GM10266 (cell line): ENCODE measurements at regions not wholly inside any gene's neighbourhood (a gene's known extent, or its start where the extent isn't known, plus 50 kb on each side); places are given as distances from the start of the nearest gene placed in this dataset.

ENCODE experiments used
- DNase-seq: peaks from one replicate; pipeline ENCODE4 v3.0.0; 2012; ENCODE audit errors: extremely low spot score
- TF ChIP-seq, protein P1 (sequence below): IDR thresholded peaks from 2 replicates; pipeline ENCODE4 v1.5.1; 2012; ENCODE audit warnings: mild to moderate bottlenecking, low read depth; ENCODE audit not compliant: control insufficient read depth, insufficient read depth; ENCODE audit errors: missing control alignments

DNA sequence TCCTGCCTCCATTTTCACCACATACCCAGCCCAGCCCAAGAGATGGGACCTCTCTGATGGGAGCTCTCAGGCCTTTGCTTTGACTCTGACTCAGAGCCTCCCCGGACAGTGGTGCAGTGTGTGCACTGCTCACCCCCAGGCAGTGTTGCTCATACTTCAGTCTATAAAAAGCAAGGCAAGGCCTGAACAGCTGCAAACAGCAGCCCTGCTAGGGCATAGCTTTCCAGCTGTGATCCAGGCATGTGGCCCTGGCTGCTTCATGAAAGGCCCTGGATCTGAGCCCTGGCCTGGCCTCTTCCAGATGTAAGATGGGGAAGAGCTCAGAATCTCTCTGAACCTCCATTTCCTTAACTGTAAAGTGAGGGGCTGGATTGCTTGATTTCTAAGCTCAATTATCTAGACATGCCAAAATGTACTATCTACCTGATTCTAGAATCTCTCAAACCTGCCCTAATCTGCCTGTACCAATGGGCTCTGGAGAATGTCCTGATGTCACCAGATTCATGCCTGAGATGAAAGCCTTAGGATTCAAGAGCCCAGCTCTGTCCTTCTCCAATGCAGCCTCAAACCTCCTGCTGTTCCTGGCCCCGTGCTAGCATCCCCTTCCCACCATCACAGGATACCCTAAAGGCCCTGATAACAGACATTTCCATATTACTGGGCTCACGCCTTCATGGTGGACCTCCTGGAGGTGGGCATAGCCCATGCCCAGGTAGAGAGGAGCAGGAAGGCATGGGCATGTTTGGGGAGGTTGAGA lies 206.9 kb downstream of the ARL4C start:
- no peak for DNase-seq
- TF ChIP-seq, protein P1, sequence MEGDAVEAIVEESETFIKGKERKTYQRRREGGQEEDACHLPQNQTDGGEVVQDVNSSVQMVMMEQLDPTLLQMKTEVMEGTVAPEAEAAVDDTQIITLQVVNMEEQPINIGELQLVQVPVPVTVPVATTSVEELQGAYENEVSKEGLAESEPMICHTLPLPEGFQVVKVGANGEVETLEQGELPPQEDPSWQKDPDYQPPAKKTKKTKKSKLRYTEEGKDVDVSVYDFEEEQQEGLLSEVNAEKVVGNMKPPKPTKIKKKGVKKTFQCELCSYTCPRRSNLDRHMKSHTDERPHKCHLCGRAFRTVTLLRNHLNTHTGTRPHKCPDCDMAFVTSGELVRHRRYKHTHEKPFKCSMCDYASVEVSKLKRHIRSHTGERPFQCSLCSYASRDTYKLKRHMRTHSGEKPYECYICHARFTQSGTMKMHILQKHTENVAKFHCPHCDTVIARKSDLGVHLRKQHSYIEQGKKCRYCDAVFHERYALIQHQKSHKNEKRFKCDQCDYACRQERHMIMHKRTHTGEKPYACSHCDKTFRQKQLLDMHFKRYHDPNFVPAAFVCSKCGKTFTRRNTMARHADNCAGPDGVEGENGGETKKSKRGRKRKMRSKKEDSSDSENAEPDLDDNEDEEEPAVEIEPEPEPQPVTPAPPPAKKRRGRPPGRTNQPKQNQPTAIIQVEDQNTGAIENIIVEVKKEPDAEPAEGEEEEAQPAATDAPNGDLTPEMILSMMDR: no peak

DNA sequence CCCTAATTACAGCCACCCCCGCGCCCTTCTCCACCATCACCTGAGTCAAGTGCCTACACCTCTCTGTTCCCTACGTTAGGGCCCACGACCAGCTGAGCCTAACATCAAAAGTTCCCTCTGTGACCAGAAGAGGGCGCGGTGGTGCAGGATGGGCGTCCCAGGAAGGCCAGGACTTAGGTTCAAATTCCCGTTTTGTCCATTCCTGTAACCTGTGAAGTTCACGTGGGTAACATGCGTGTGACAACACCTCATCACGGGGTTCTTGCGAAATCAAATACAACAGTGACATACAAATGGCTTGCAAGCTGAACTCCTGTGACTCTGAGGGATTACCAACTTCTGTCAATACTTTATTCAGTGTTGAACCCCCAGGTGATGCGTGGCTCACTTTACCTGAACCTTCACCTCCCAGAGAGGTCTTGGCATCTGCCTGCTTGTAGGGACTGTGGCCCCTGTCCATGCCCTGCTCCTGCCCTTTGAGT lies 207.9 kb downstream of the ARL4C start:
- TF ChIP-seq, protein P1: peak; percentile 80
- peak; percentile 58 for DNase-seq

DNA sequence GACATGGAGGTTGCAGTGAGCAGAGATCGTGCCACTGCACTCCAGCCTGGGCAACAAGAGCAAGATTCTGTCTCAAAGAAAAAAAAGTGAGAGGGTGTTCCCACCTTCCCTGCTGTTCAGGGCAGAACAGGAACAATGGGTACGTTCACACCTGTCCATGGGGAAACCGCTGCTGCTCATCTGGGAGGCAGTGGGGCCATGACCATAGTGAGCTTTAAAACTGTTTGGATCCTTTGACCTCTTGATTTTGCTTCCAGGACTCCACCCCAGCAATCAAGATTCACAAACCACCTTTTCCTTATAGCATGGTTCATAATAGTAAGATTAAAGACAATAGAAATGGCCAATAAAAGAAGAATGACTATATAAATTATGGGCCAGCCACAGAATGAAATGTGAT lies 209.2 kb downstream of the ARL4C start:
- DNase-seq: no peak
- TF ChIP-seq, protein P1: no peak

DNA sequence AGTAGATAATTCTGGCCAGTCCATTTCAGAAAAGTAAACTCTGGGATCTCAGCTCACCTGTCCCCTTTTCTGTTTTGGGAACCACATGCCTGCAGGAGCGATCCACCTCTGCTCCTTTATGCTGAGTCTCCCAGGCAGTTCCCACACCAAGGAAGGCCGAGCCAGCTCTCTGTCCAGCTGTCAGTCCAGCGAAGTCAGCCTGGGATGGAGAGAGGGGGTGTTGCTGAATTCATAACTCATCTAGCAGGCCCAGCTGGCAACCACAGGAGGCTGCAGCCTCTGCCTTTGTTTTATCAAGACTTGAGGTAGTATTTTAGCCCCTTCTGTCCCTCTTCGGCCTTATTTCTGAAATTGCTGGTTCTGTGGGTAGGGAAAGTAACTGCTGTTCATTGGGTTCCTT lies 209.9 kb downstream of the ARL4C start:
- TF ChIP-seq, protein P1: no peak
- DNase-seq: no peak

DNA sequence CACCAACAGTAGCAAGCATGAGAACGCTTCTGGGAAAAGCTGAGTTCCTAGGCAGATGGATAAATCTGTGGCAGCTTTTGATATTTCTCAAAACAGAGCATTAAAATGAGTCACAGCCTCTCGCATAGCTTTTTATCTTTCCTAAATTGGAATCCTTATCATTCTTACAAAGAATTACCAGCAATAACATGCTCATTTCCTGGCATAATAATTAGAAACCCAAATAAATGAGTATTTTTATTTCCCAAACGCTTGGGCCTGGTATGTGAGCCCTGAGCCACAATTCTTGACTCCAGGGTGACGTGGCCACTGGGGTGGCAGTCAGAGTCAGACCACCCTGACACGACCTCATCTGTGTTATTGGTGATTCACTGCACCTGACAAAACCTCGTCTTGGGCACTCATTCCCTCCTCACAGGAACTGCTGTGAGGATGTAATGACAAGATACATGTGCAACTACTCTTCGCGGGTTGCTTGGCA lies 210.7 kb downstream of the ARL4C start:
- DNase-seq: no peak
- TF ChIP-seq, protein P1: no peak

DNA sequence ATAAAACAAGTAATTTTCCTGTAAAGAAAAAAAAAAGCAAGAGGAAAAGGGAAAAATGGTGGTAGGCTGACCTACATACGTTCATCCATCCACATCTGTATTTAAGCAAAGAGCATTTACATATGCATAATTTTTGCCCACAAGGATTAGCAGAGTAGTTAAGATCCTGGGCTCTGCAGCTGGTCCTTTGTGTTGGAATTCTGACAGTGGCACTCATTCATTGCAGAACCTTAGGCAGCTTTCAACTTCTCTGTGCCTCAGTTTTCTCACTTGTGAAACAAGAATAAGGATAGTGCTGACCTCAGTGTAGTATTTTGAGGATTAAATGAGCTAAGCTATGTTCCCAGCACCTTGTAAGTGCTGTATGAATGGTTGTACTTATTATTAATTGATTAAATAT lies 211.3 kb downstream of the ARL4C start:
- TF ChIP-seq, protein P1: no peak
- DNase-seq: no peak

DNA sequence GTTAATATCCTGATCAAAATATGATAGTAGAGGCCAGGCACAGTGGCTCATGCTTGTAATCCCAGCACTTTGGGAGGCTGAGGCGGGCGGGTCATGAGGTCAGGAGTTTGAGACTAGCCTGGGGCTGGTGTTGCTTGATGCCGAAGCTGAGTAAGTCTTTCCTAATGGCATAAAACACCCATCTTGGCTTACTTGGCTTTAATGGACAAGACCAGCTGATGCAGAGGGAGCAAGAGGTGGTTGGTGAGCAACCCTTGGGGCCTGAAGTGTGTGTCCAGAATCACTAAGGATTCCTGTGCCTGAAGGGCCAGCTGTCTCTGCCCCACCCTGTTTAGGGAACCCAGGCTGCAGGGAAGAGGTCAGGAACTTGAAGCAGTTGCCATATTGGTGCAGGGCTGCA lies 217.2 kb downstream of the ARL4C start:
- TF ChIP-seq, protein P1: no peak
- DNase-seq: no peak
